GOT3 (cell line): ENCODE measurements at regions not wholly inside any gene's neighbourhood (a gene's known extent, or its start where the extent isn't known, plus 50 kb on each side); places are given as distances from the start of the nearest gene placed in this dataset.
"Not testable (repeated sequence)": the region's sequence is repeated elsewhere in the genome, so short reads cannot be mapped to it uniquely, and the experiment has no call there.

Experiments used
- DNase-seq: peaks from one replicate; lab custom pipeline; 2025; ENCODE audit warnings: mixed read lengths; lab: John Stamatoyannopoulos, UW

- DNase-seq: no peak
Measured at GRCh38 chr20:48041078-48041780, 255.9 kb upstream of the SULF2 start.

GRCh38 chr20:48040491-48040890 lies 255.2 kb upstream of the SULF2 start:
- DNase-seq: no peak

GRCh38 chr20:48040051-48040450 lies 254.8 kb upstream of the SULF2 start:
- no peak for DNase-seq

- no peak for DNase-seq
Measured at GRCh38 chr20:48039514-48039913, 254.2 kb upstream of the SULF2 start.

GRCh38 chr20:48038713-48039112 lies 253.4 kb upstream of the SULF2 start:
- DNase-seq: no peak

GRCh38 chr20:48037798-48038197 lies 252.5 kb upstream of the SULF2 start:
- not testable (repeated sequence) for DNase-seq

GRCh38 chr20:48035961-48036731 lies 250.9 kb upstream of the SULF2 start:
- no peak for DNase-seq

- no peak for DNase-seq
Measured at GRCh38 chr20:48034751-48035150, 249.5 kb upstream of the SULF2 start.

GRCh38 chr20:48033005-48033404 lies 247.7 kb upstream of the SULF2 start:
- DNase-seq: not testable (repeated sequence)

GRCh38 chr20:48031122-48031521 lies 245.8 kb upstream of the SULF2 start:
- no peak for DNase-seq

GRCh38 chr20:48026981-48027592 lies 241.8 kb upstream of the SULF2 start:
- DNase-seq: no peak

- DNase-seq: no peak
Measured at GRCh38 chr20:48025661-48026060, 240.4 kb upstream of the SULF2 start.

GRCh38 chr20:48025051-48025515 lies 239.8 kb upstream of the SULF2 start:
- peak; percentile 59 for DNase-seq

GRCh38 chr20:48024539-48024938 lies 239.3 kb upstream of the SULF2 start:
- DNase-seq: no peak

GRCh38 chr20:48020696-48021095 lies 235.4 kb upstream of the SULF2 start:
- not testable (repeated sequence) for DNase-seq

- DNase-seq: no peak
Measured at GRCh38 chr20:48019940-48020339, 234.7 kb upstream of the SULF2 start.

GRCh38 chr20:48019496-48019895 lies 234.2 kb upstream of the SULF2 start:
- no peak for DNase-seq

GRCh38 chr20:48018851-48019250 lies 233.6 kb upstream of the SULF2 start:
- DNase-seq: not testable (repeated sequence)

GRCh38 chr20:48017992-48018391 lies 232.7 kb upstream of the SULF2 start:
- no peak for DNase-seq

GRCh38 chr20:48017509-48017908 lies 232.2 kb upstream of the SULF2 start:
- no peak for DNase-seq

GRCh38 chr20:48015943-48016723 lies 230.9 kb upstream of the SULF2 start:
- DNase-seq: no peak
